GM18909 (cell line): ENCODE measurements at regions not wholly inside any gene's neighbourhood (a gene's known extent, or its start where the extent isn't known, plus 50 kb on each side); places are given as distances from the start of the nearest gene placed in this dataset.
A peak's percentile ranks its signal among the peaks of the same experiment; 100 is the strongest.

Experiments
- ATAC-seq: cut with Tn5 transposase; IDR thresholded peaks from one replicate; pipeline ENCODE4 v1.9.1; 2021; ENCODE audit warnings: mild to moderate bottlenecking; ENCODE audit not compliant: unreplicated experiment, poor library complexity

- ATAC-seq: no peak
These were observed 267.0 kb upstream of the CFAP20DC start for GRCh38 chr3:59316688-59317275.

DNA sequence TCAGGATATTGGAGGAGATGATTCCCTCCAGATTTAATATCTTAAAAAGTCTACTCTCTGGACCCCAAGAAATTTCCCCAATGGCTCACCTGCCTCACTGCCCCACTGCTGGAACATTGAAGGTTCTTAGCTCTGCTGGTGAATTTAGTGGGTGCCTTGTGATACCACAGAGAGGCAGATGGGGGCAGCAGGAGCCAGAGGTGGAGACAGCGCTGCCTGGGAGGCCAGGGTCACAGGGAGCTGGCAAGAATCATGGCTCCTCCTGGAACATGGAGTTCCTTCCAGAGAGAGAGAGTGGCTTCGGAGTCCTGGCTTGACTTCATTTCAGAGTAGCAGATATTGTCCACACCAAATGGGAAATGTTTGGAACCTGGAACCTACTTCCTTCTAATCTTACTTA, 263.5 kb upstream of the CFAP20DC start:
- peak; percentile 91 for ATAC-seq

- ATAC-seq: no peak
These were observed 261.4 kb upstream of the CFAP20DC start for GRCh38 chr3:59311231-59311630.

DNA sequence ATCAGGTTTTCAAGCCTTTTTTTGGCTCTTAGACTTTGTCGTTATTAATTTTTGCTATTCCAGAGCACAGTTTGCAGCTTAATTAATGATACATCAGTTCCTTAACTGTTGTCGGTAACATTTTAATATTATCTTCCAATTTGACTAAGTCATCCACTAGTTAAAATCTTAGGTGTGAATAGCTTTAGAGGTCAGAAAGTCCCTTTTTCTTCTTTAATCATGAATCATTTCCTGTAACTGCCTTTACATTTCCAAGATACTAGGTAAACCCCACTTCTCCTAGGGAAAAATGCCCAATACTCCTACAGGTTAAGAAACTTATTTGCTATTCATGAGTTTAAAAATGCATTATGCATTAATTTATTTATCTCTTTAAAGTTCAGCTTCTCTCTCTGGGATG, 260.9 kb upstream of the CFAP20DC start:
- ATAC-seq: no peak

DNA sequence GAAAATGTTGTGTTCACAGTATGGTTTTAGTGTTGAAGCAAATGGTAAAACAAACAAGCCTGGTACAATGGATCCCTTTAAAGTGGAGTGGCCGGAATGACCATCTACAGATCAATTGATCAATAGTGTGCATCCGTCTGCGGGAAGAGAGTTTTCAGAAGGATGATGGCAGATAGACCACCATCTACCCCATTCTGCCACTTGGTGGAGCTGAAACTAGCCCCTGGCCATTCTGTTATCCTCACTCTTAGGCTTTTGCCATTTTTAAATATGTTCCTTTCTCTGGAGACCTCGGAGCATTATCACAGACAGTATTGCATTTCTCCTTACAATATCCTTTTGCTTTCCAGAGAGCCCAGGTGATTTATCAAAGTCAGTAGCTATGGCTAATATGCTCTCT, 258.9 kb upstream of the CFAP20DC start:
- no peak for ATAC-seq

DNA sequence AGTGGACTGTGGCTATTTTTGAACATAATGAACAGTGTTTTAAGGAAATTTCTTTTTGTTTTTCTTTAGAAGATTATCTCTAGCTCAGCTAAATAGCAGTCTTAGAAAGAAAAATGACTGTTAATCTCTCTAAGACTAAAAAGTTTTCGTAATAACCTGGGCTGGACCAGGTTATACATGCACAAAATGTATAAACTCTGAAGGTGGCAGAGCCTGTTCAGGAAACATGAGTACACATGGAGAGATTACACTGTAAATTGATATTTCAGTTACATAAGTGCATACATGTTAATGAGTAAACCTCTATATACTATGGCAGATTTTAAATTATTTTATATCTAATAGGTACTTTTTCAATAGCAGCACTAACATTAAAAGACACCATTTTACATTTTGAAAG, 258.2 kb upstream of the CFAP20DC start:
- ATAC-seq: no peak

DNA sequence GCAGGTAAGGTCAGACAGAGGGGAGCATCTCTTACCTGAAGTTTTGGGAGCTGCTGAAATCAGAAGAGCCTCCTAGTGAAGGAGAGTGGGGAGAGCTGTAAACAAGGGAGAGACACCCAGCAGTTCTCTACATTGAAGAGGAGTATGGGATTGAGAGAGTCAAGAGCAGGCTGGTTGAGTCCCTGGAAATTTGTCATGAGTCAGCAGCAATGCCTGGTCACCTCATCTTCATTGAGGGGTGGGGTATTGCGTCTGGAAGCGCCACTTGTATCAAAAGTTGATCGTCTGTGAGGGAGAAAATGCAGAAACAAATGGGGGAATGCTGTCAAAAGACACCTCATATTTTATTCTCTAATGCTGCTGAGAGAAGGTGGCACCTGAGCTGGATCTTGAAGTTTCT, 256.6 kb upstream of the CFAP20DC start:
- ATAC-seq: no peak

GRCh38 chr3:59304296-59304695, 254.5 kb upstream of the CFAP20DC start:
- no peak for ATAC-seq

- no peak for ATAC-seq
These were observed 253.6 kb upstream of the CFAP20DC start for GRCh38 chr3:59303452-59303851.

- no peak for ATAC-seq
These were observed 252.6 kb upstream of the CFAP20DC start for GRCh38 chr3:59302442-59302841.

DNA sequence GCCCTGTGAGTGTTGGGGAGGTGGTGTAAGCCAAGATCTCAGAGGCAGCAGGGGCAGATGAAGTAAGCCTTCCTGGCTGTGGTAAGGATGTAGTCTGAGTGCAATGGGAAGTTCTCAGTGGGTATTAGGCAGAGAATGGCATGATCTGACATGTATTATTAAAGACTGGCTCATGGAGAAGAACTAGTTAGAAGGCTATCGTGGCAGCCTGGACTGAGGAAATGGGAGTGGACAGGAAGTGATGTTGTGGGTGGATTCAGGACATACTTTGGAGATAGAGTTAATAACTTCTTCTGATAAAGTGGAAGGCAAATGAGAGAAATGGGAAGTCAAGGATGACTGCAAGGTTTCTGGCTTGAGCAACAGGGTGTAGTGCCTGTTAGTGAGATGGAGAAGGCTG, 250.9 kb upstream of the CFAP20DC start:
- no peak for ATAC-seq

- ATAC-seq: no peak
These were observed 249.7 kb upstream of the CFAP20DC start for GRCh38 chr3:59299561-59299960.

- no peak for ATAC-seq
These were observed 240.5 kb upstream of the CFAP20DC start for GRCh38 chr3:59290358-59290757.

- ATAC-seq: no peak
These were observed 240.0 kb upstream of the CFAP20DC start for GRCh38 chr3:59289831-59290230.

DNA sequence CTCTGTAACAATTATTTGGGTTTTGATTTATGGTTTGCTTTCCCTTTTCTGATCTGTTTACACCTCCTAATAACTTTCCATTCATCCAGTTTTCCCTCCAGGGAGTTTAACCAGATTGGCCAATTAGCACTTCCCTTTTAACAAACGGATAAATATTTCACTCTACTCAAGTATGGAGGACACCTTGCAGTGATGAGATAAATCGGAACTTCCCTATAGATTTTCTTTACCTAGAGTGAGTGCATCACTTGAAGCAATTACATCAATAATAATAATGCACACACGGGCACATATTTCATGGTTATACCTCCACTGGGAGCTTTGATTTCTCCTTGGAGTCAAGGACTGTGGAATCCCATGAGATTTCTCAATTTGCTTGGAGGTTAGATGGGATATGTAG, 239.1 kb upstream of the CFAP20DC start:
- no peak for ATAC-seq

- ATAC-seq: no peak
These were observed 237.1 kb upstream of the CFAP20DC start for GRCh38 chr3:59286791-59287531.

GRCh38 chr3:59285560-59285959, 235.7 kb upstream of the CFAP20DC start:
- no peak for ATAC-seq

- ATAC-seq: no peak
These were observed 235.1 kb upstream of the CFAP20DC start for GRCh38 chr3:59284926-59285325.

DNA sequence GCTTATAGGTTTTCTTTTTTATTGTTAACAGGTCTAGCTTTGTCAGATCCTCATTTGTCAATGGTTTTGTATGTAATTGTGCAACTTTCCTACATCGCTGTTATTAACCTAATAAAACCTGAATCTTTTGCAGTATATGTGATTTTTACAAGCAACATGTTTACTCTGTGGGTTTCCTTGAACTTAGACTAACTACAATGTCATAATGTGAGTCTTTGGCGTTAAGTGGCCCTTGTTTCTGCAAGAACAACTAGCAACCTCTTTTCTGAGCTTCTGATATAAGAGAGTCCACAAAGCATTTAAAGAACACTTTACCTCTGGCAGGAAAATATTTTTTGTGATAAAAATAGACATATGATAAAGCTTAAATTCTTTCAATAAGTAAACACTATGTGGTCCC, 230.3 kb upstream of the CFAP20DC start:
- ATAC-seq: no peak

DNA sequence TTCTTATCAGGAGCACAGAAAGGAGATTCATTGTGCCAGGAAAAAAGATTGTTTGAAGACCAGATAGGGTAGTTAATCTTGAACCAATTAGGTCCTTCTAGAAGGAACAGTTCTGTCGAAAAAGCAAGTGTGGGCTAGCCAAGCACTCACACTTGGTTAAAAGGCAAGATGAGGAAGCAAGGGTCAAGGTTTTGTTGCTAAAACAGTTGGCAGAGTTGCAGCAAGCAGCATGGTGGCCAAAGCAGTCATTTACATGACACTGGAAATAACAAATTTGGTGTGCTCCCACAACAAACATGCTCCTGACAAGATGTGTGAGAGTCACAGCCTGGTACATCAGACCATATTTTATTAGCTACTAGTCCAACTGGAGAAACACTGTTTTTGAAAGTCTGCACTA, 228.0 kb upstream of the CFAP20DC start:
- no peak for ATAC-seq

DNA sequence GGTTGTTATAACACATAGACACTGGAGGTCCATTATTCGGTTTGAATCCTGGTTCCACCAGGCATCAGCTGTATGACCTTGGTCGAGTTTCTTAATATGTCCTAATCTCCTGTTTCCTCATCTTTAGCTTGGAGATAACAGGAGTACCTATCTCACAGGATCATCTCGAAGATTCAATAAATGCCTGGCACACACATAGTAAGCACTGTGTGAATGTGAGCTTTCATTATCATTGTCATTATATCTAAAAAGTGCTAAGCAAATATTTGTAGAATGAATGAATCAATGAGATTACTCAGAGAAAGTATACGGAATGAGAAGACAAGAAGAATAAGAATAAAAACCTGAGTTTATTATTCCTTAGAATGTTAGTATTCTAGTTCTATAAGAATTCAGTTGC, 227.4 kb upstream of the CFAP20DC start:
- ATAC-seq: no peak

- ATAC-seq: no peak
These were observed 224.2 kb upstream of the CFAP20DC start for GRCh38 chr3:59273976-59274375.
